ENCODE measurements at regions not wholly inside any gene's neighbourhood (a gene's known extent, or its start where the extent isn't known, plus 50 kb on each side); places are given as distances from the start of the nearest gene placed in this dataset.

GRCh38 chr7:24521917-24522623, 51.2 kb upstream of the PALS2 start:
- TF ChIP-seq CTCF (IDR thresholded peaks at IDR 0.05) = no peak
- no peak for TF ChIP-seq EP300 (IDR thresholded peaks at IDR 0.05)

All from ovary (tissue), 3 donors.